Loucy (cell line): ENCODE measurements at regions not wholly inside any gene's neighbourhood (a gene's known extent, or its start where the extent isn't known, plus 50 kb on each side); places are given as distances from the start of the nearest gene placed in this dataset.
A peak's percentile ranks its signal among the peaks of the same experiment; 100 is the strongest.

Experiments
- H2AFZ ChIP-seq: fragments of 200-600 bp; sonication (generic); 2 replicates; pipeline ENCODE4 v1.6.0; 2016; ENCODE audit warnings: antibody characterized with exemption, mild to moderate bottlenecking, low read length, moderate library complexity
- H3F3A ChIP-seq: fragments of 200-600 bp; 2 replicates; pipeline ENCODE4 v1.6.0; 2016; ENCODE audit warnings: antibody characterized with exemption, low read depth, mild to moderate bottlenecking
- H3K27me3 ChIP-seq: fragments of 200-600 bp; sonication (generic); 2 replicates; pipeline ENCODE4 v1.6.1; 2014; ENCODE audit warnings: low read length, mild to moderate bottlenecking; ENCODE audit not compliant: insufficient read depth, poor library complexity, severe bottlenecking
- H3K36me3 ChIP-seq: fragments of 200-600 bp; sonication (generic); 2 replicates; pipeline ENCODE4 v1.6.1; 2016; ENCODE audit warnings: low read length; ENCODE audit not compliant: insufficient read depth
- H3K4me1 ChIP-seq: fragments of 200-600 bp; sonication (generic); 2 replicates; pipeline ENCODE4 v1.5.1; 2014; ENCODE audit warnings: low read length, mild to moderate bottlenecking; ENCODE audit not compliant: insufficient read depth, poor library complexity, severe bottlenecking
- H3K4me2 ChIP-seq: fragments of 200-600 bp; sonication (generic); 2 replicates; pipeline ENCODE4 v1.6.0; 2014; ENCODE audit warnings: antibody characterized with exemption, low read length, low read depth, mild to moderate bottlenecking; ENCODE audit not compliant: poor library complexity, severe bottlenecking
- H3K4me3 ChIP-seq: fragments of 200-600 bp; sonication (generic); 2 replicates; pipeline ENCODE4 v1.5.1; 2014; ENCODE audit warnings: low read length, mild to moderate bottlenecking, mixed read lengths; ENCODE audit not compliant: poor library complexity, severe bottlenecking
- H3K79me2 ChIP-seq: fragments of 200-600 bp; sonication (generic); 2 replicates; pipeline ENCODE4 v1.6.1; 2014; ENCODE audit warnings: low read length; ENCODE audit not compliant: insufficient read depth
- H3K9ac ChIP-seq: fragments of 200-600 bp; sonication (generic); 2 replicates; pipeline ENCODE4 v1.6.0; 2014; ENCODE audit warnings: mild to moderate bottlenecking, low read depth, low read length, moderate library complexity; ENCODE audit not compliant: poor library complexity, severe bottlenecking
- H3K9me2 ChIP-seq: fragments of 200-600 bp; sonication (generic); replicated peaks from 2 replicates; pipeline ENCODE4 v1.6.1; 2016; ENCODE audit warnings: low read depth, low read length, mixed read lengths
- H3K9me3 ChIP-seq: fragments of 200-600 bp; sonication (generic); 2 replicates; pipeline ENCODE4 v1.6.1; 2014; ENCODE audit warnings: mild to moderate bottlenecking, antibody characterized with exemption, low read length, low read depth; ENCODE audit not compliant: insufficient read depth
- H4K20me1 ChIP-seq: fragments of 200-600 bp; sonication (generic); 2 replicates; pipeline ENCODE4 v1.6.0; 2014; ENCODE audit warnings: antibody characterized with exemption, low read length, mild to moderate bottlenecking; ENCODE audit not compliant: insufficient read depth, poor library complexity, severe bottlenecking
- CTCF ChIP-seq: fragments of 200-600 bp; sonication (generic); conservative IDR thresholded peaks from 2 replicates; pipeline ENCODE4 v1.5.1; 2014; ENCODE audit warnings: mild to moderate bottlenecking, antibody characterized with exemption, low read length
- EZH2phosphoT487 ChIP-seq: fragments of 200-600 bp; IDR thresholded peaks from 2 replicates; pipeline ENCODE4 v1.6.1; 2018; ENCODE audit warnings: antibody characterized with exemption, mild to moderate bottlenecking, moderate library complexity, borderline replicate concordance

- H3K27me3 ChIP-seq: no peaks in the 10 kb centered on the region
- H3K36me3 ChIP-seq: no peaks in the 10 kb centered on the region
- no peak for TF ChIP-seq EZH2phosphoT487
- TF ChIP-seq CTCF: no peak
- no peaks in the 10 kb centered on the region for H4K20me1 ChIP-seq
- H3K4me3 ChIP-seq: no peak overlapping the region
- no peaks in the 10 kb centered on the region for H3K4me1 ChIP-seq
- no peak overlapping the region for H3K4me2 ChIP-seq
- H3F3A ChIP-seq: no peaks in the 10 kb centered on the region
- no peaks in the 10 kb centered on the region for H3K9me3 ChIP-seq
- no peak overlapping the region for H3K9ac ChIP-seq
- H2AFZ ChIP-seq: no peak overlapping the region
- H3K9me2 ChIP-seq: no peaks in the 10 kb centered on the region
- no peaks in the 10 kb centered on the region for H3K79me2 ChIP-seq
Measured at GRCh38 chr3:22996920-22997571, 206.1 kb upstream of the UBE2E2 start.

- Histone ChIP-seq H2AFZ (no peak overlapping the region), H3K36me3 (no peaks in the 10 kb centered on the region), H3K27me3 (no peaks in the 10 kb centered on the region), H3K9ac (no peak overlapping the region), H3K9me2 (no peaks in the 10 kb centered on the region), H3K79me2 (no peaks in the 10 kb centered on the region), H4K20me1 (no peaks in the 10 kb centered on the region), H3K4me2 (no peak overlapping the region), H3K9me3 (no peaks in the 10 kb centered on the region), H3F3A (no peaks in the 10 kb centered on the region), H3K4me1 (no peaks in the 10 kb centered on the region), H3K4me3 (no peak overlapping the region)
- TF ChIP-seq CTCF: no peak
- no peak for TF ChIP-seq EZH2phosphoT487
Measured at GRCh38 chr3:23000371-23000770, 202.8 kb upstream of the UBE2E2 start.

- H3K9ac ChIP-seq: no peak overlapping the region
- no peaks in the 10 kb centered on the region for H3K36me3 ChIP-seq
- H2AFZ ChIP-seq: 0 out of 2 replicates have a peak overlapping the region, but pooled peaks have one; percentile 45
- no peaks in the 10 kb centered on the region for H3K9me2 ChIP-seq
- H3K9me3 ChIP-seq: no peaks in the 10 kb centered on the region
- H4K20me1 ChIP-seq: no peaks in the 10 kb centered on the region
- no peaks in the 10 kb centered on the region for H3F3A ChIP-seq
- H3K4me2 ChIP-seq: no peak overlapping the region
- TF ChIP-seq CTCF (no peak), EZH2phosphoT487 (no peak)
- H3K79me2 ChIP-seq: no peaks in the 10 kb centered on the region
- H3K4me3 ChIP-seq: no peak overlapping the region
- H3K27me3 ChIP-seq: no peaks in the 10 kb centered on the region
- H3K4me1 ChIP-seq: no peaks in the 10 kb centered on the region
Measured at GRCh38 chr3:23002151-23002550, 201.0 kb upstream of the UBE2E2 start.
